IPS-18c (cell line): ENCODE measurements at regions not wholly inside any gene's neighbourhood (a gene's known extent, or its start where the extent isn't known, plus 50 kb on each side); places are given as distances from the start of the nearest gene placed in this dataset.
"Not testable (repeated sequence)": the region's sequence is repeated elsewhere in the genome, so short reads cannot be mapped to it uniquely, and the experiment has no call there.

Experiments used
- H3K4me3 ChIP-seq: 2 replicates; pipeline ENCODE4 v1.7.0; 2013; ENCODE audit warnings: low read depth, mild to moderate bottlenecking, low read length, moderate library complexity; ENCODE audit not compliant: insufficient read depth
- H3K9me3 ChIP-seq: one replicate; pipeline ENCODE4 v1.6.1; 2013; ENCODE audit warnings: mild to moderate bottlenecking, low read length, moderate library complexity; ENCODE audit not compliant: control insufficient read depth, insufficient read depth

GRCh38 chr4:138870737-138871554 lies 144.6 kb upstream of the NOCT start:
- Histone ChIP-seq H3K4me3 (no peak overlapping the region), H3K9me3 (no peaks in the 10 kb centered on the region)

GRCh38 chr4:138869631-138870030 lies 145.9 kb upstream of the NOCT start:
- H3K9me3 ChIP-seq, result no peaks in the 10 kb centered on the region
- H3K4me3 ChIP-seq, result no peak overlapping the region

GRCh38 chr4:138869165-138869564 lies 146.4 kb upstream of the NOCT start:
- Histone ChIP-seq H3K4me3 (no peak overlapping the region), H3K9me3 (no peaks in the 10 kb centered on the region)

GRCh38 chr4:138868562-138868961 lies 147.0 kb upstream of the NOCT start:
- H3K4me3 ChIP-seq, result no peak overlapping the region
- no peaks in the 10 kb centered on the region for H3K9me3 ChIP-seq

GRCh38 chr4:138867404-138867803 lies 148.2 kb upstream of the NOCT start:
- Histone ChIP-seq H3K4me3 (no peak overlapping the region), H3K9me3 (no peaks in the 10 kb centered on the region)

GRCh38 chr4:138866314-138866713 lies 149.3 kb upstream of the NOCT start:
- Histone ChIP-seq H3K4me3 (no peak overlapping the region), H3K9me3 (no peaks in the 10 kb centered on the region)

- no peak overlapping the region for H3K4me3 ChIP-seq
Observed at GRCh38 chr4:138865765-138866164, 149.8 kb upstream of the NOCT start.

GRCh38 chr4:138864961-138865720 lies 150.4 kb upstream of the NOCT start:
- Histone ChIP-seq H3K9me3 (no peaks in the 10 kb centered on the region), H3K4me3 (no peak overlapping the region)

More at GRCh38 chr4:138865765-138866164, 149.8 kb upstream of the NOCT start:
- no peaks in the 10 kb centered on the region for H3K9me3 ChIP-seq

GRCh38 chr4:138863160-138863559 lies 152.4 kb upstream of the NOCT start:
- Histone ChIP-seq H3K9me3 (no peaks in the 10 kb centered on the region), H3K4me3 (no peak overlapping the region)

- Histone ChIP-seq H3K9me3 (no peaks in the 10 kb centered on the region), H3K4me3 (no peak overlapping the region)
Observed at GRCh38 chr4:138861135-138861534, 154.4 kb upstream of the NOCT start.

GRCh38 chr4:138860357-138860756 lies 155.2 kb upstream of the NOCT start:
- H3K9me3 ChIP-seq, H3K4me3 ChIP-seq: not testable (repeated sequence)

GRCh38 chr4:138859254-138859653 lies 156.3 kb upstream of the NOCT start:
- Histone ChIP-seq H3K9me3 (peaks cover 2% of the 10 kb centered on the region), H3K4me3 (no peak overlapping the region)

- Histone ChIP-seq H3K4me3 (no peak overlapping the region), H3K9me3 (peaks cover 2% of the 10 kb centered on the region)
Observed at GRCh38 chr4:138858419-138858818, 157.2 kb upstream of the NOCT start.

- peaks cover 2% of the 10 kb centered on the region for H3K9me3 ChIP-seq
- no peak overlapping the region for H3K4me3 ChIP-seq
Observed at GRCh38 chr4:138857416-138857815, 158.2 kb upstream of the NOCT start.

GRCh38 chr4:138852681-138853080 lies 162.9 kb upstream of the NOCT start:
- no peak overlapping the region for H3K4me3 ChIP-seq
- H3K9me3 ChIP-seq, result peaks cover 2% of the 10 kb centered on the region

- peak overlapping the region; percentile 25; the same call in 1 of the 2 replicates for H3K4me3 ChIP-seq
- H3K9me3 ChIP-seq, result peaks cover 2% of the 10 kb centered on the region
Observed at GRCh38 chr4:138851391-138852335, 163.9 kb upstream of the NOCT start.

- Histone ChIP-seq H3K4me3 (no peak overlapping the region), H3K9me3 (no peaks in the 10 kb centered on the region)
Observed at GRCh38 chr4:138845664-138846063, 169.9 kb upstream of the NOCT start.
